Prostate gland (tissue), 2 donors: ENCODE measurements at regions not wholly inside any gene's neighbourhood (a gene's known extent, or its start where the extent isn't known, plus 50 kb on each side); places are given as distances from the start of the nearest gene placed in this dataset.

Experiments
- DNase-seq: peaks from one replicate; pipeline ENCODE4 v3.0.0-alpha.2; 2019; ENCODE audit warnings: low spot score
- H3K27ac ChIP-seq, 2 donors: fragments of 200-600 bp; sonication (generic); 2 replicates each; pipeline ENCODE4 v1.5.1; 2017 to 2019
- H3K27me3 ChIP-seq: fragments of 200-600 bp; sonication (generic); replicated peaks from 2 replicates; pipeline ENCODE4 v1.5.1; 2019; ENCODE audit not compliant: insufficient read depth
- H3K36me3 ChIP-seq, 2 donors: fragments of 200-600 bp; sonication (generic); 1 replicate in 1 of 2; 2 replicates in 1 of 2; pipeline versions ENCODE4 v1.5.1 to v1.8.1; 2017 to 2019
- H3K4me1 ChIP-seq: fragments of 200-600 bp; sonication (generic); replicated peaks from 2 replicates; pipeline ENCODE4 v1.5.1; 2019
- H3K4me3 ChIP-seq, 2 donors: fragments of 200-600 bp; sonication (generic); 2 replicates each; pipeline ENCODE4 v1.5.1; 2017 to 2019
- H3K9me3 ChIP-seq: fragments of 200-600 bp; sonication (generic); 2 replicates; pipeline ENCODE4 v1.5.1; 2017
- POLR2A ChIP-seq: fragments of 450-650 bp; IDR thresholded peaks from one replicate; pipeline ENCODE4 v1.6.1; 2016; ENCODE audit warnings: antibody characterized with exemption, mild to moderate bottlenecking
- POLR2AphosphoS5 ChIP-seq: sonication (generic); formaldehyde crosslinking; IDR thresholded peaks from one replicate; pipeline ENCODE4 v1.6.1; 2017; ENCODE audit warnings: antibody characterized with exemption
- WGBS: methylation state at CpG from one replicate; pipeline ENCODE4 v1.1.5; 2018; 5-methylcytosine and 5-hydroxymethylcytosine counted together
- intact Hi-C: fragments of 100-400 bp; cut with DNase I; formaldehyde crosslinking; loops from one replicate; pipeline ENCODE4 v1.14.2; 2022
- TF ChIP-seq, protein P1 (sequence below), 4 experiments: fragments of 200-600 bp in 2 of 4; fragments of 450-650 bp in 2 of 4; sonication (generic) in 2 of 4; IDR thresholded peaks; 1 replicate in 3 of 4; 2 replicates in 1 of 4; pipeline ENCODE4 v1.5.1; 2016 to 2019; ENCODE audit warnings: antibody characterized with exemption in 4 of 4, mild to moderate bottlenecking in 2 of 4, moderate library complexity in 2 of 4

DNA sequence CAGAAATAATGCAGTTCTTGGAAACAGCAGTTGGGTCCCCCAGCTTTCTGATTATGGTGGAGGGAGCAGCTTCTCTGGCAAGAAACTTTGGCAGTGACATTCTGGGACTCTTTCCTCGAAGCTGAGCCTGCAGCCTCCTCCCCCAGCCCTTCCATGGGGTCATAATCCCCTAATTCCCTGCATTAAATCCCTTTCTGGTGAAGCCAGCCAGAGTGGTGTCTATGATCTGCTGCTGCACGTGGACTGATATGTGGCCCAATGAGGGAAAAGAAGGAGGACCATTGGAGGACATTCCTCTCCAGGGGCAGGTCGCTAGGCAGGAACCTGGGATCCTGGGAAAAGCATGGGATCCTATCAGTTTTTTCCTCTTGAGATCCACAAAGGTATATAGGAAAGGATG, 470.5 kb downstream of the RPS24 start:
- Histone ChIP-seq H3K27me3 (no peaks in the 10 kb centered on the region), H3K4me1 (peaks cover 3% of the 10 kb centered on the region), H3K36me3 (no peaks in the 10 kb centered on the region), H3K27ac (no peak overlapping the region), H3K9me3 (no peaks in the 10 kb centered on the region), H3K4me3 (no peak overlapping the region)
- intact Hi-C loops: no loop called here
- 97% methylated on average over 3 of the region's 3 CpGs for WGBS
- TF ChIP-seq, protein P1, sequence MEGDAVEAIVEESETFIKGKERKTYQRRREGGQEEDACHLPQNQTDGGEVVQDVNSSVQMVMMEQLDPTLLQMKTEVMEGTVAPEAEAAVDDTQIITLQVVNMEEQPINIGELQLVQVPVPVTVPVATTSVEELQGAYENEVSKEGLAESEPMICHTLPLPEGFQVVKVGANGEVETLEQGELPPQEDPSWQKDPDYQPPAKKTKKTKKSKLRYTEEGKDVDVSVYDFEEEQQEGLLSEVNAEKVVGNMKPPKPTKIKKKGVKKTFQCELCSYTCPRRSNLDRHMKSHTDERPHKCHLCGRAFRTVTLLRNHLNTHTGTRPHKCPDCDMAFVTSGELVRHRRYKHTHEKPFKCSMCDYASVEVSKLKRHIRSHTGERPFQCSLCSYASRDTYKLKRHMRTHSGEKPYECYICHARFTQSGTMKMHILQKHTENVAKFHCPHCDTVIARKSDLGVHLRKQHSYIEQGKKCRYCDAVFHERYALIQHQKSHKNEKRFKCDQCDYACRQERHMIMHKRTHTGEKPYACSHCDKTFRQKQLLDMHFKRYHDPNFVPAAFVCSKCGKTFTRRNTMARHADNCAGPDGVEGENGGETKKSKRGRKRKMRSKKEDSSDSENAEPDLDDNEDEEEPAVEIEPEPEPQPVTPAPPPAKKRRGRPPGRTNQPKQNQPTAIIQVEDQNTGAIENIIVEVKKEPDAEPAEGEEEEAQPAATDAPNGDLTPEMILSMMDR (IDR thresholded peaks at IDR 0.05): no peak
- TF ChIP-seq POLR2A (no peak), POLR2AphosphoS5 (no peak)
- DNase-seq: no peak

DNA sequence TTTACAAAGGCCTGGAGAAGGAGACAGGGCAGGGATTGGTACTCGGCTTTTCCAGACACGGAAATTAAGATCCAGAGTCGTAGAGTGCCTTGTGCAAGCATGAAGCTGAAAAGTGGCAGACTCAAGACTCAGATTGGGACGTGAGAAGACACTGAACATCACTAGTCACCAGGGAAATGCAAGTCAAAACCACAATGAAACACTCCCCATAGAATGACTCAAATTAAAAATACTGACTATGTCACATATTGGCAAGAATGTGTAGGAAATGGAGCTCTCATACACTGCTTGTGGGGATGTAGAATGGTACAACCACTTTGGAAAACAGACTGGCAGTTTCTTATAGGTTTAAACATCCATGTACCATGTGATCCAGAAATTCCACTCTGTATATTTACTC, 472.0 kb downstream of the RPS24 start:
- H3K4me3 ChIP-seq: no peak overlapping the region
- no peak for TF ChIP-seq POLR2AphosphoS5
- TF ChIP-seq, protein P1 (IDR thresholded peaks at IDR 0.05): no peak
- no peak for TF ChIP-seq POLR2A
- H3K9me3 ChIP-seq: no peaks in the 10 kb centered on the region
- H3K27ac ChIP-seq: no peak overlapping the region
- H3K4me1 ChIP-seq: peaks cover 3% of the 10 kb centered on the region
- H3K27me3 ChIP-seq: no peaks in the 10 kb centered on the region
- no peaks in the 10 kb centered on the region for H3K36me3 ChIP-seq
- WGBS: 92% methylated on average over 4 of the region's 4 CpGs
- intact Hi-C loops: no loop called here
- no peak for DNase-seq

DNA sequence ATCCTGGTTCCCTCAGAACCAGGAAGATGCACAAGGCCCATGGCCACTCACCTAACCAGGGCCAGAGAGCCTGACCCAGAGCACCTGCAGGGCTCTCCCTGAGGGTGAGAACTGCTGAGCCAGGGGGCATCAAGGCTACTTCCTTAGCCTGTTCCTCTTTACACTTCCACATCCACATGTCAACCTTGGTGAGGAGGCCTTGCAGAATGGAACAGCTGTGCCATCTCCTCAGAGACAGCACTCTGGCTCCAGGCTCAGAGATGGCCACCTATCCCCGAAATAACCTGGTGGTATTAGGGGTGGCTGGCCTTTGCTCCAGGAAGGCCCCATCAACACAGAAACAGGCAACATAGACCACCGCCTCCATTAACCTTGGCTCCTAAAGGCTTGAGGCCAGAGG, 473.0 kb downstream of the RPS24 start:
- Histone ChIP-seq H3K4me1 (peaks cover 3% of the 10 kb centered on the region), H3K27ac (no peak overlapping the region), H3K9me3 (no peaks in the 10 kb centered on the region), H3K4me3 (no peak overlapping the region), H3K27me3 (no peaks in the 10 kb centered on the region), H3K36me3 (no peaks in the 10 kb centered on the region)
- 95% methylated on average over 2 of the region's 2 CpGs for WGBS
- DNase-seq: no peak
- intact Hi-C loops: no loop called here
- TF ChIP-seq POLR2A (no peak), POLR2AphosphoS5 (no peak)
- TF ChIP-seq, protein P1 (IDR thresholded peaks at IDR 0.05): no peak

DNA sequence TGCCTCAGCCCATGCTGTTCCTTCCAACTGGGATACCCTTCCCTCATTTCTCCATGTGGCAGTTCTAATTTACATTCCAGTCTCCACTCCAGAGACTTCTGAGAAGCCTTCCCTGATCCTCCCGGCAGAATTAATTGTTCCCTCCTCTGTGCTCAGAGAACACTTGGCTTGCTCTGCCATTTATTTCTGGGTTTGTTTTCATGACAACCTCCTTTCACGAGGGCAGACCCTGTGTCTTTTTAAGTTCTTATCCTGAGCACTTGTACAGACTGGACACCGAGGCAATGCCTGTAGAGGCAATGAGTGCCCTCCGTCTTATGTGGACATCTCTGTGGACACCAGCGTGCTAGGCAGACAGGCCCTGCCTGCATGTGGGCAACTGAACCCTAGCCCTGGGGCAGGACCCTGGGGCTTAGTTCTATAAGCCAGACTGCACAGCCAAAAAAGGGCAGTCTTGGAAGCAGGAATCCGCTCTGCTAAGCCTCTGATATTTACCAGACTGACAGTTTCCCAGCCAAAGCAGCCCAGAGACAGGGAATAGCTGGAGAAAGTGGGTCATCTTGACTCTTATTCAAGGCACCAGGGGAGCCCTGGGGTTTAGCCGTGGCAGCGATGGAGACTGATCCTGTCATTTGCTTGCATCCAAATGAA, 474.0 kb downstream of the RPS24 start:
- DNase-seq: no peak
- no peaks in the 10 kb centered on the region for H3K27me3 ChIP-seq
- no peak overlapping the region for H3K4me3 ChIP-seq
- TF ChIP-seq POLR2A (no peak), POLR2AphosphoS5 (no peak)
- TF ChIP-seq, protein P1 (IDR thresholded peaks at IDR 0.05): no peak
- intact Hi-C loops: no loop called here
- H3K27ac ChIP-seq: no peak overlapping the region
- no peaks in the 10 kb centered on the region for H3K36me3 ChIP-seq
- no peaks in the 10 kb centered on the region for H3K9me3 ChIP-seq
- H3K4me1 ChIP-seq: no peaks in the 10 kb centered on the region
- WGBS: 59% methylated on average over 8 of the region's 8 CpGs

DNA sequence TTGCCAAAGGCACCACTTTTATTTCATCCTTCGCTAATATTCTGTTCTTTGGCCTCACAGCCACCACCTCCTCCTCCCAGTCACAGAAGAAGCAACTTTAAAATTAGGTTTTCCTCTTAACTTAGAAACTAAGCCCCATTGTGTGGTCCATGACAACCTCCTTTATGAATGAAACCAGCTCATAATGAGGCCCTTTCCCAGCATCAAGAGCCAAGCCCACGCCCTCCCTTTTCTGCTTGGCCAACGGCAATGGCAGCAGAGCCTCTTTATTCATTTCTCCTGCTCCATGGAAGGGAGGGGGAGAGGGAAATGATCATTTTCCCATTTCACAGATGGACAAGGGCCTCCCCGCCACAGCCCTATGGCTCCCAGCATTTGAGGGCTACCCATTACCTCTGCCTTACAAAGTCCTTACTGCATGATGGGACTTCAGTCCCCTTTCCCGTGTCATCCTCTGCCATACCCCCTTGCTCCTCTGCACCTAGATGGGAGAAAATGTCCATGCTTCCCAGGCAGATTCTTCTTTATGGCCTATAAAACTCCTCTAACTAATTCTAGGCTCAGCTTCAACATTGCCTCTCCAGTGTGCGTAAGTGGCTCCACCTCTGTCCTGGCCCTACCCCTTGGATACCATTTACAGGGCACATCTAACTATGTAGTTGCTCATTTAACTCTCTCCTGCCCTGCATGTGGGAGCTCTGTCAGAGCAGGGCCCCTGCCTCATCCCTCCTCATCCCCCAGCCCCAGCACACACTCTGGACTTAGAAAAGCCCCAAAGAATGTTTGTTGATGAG, 475.5 kb downstream of the RPS24 start:
- no peaks in the 10 kb centered on the region for H3K9me3 ChIP-seq
- H3K4me1 ChIP-seq: no peaks in the 10 kb centered on the region
- 70% methylated on average over 6 of the region's 6 CpGs for WGBS
- intact Hi-C loops: no loop called here
- DNase-seq: no peak
- no peak overlapping the region for H3K27ac ChIP-seq
- TF ChIP-seq POLR2AphosphoS5: peak; percentile 8
- no peak for TF ChIP-seq POLR2A
- TF ChIP-seq, protein P1 (IDR thresholded peaks at IDR 0.05): no peak
- no peaks in the 10 kb centered on the region for H3K36me3 ChIP-seq
- no peaks in the 10 kb centered on the region for H3K27me3 ChIP-seq
- no peak overlapping the region for H3K4me3 ChIP-seq
